Neural progenitor cell (in vitro differentiated cells): ENCODE measurements at regions not wholly inside any gene's neighbourhood (a gene's known extent, or its start where the extent isn't known, plus 50 kb on each side); places are given as distances from the start of the nearest gene placed in this dataset.

Experiments used
- EZH2 ChIP-seq: fragments of 200-600 bp; sonication (generic); IDR thresholded peaks from 2 replicates; pipeline ENCODE4 v1.6.1; 2017; ENCODE audit warnings: antibody characterized with exemption, mild to moderate bottlenecking, moderate library complexity
- EZH2phosphoT487 ChIP-seq: fragments of 200-600 bp; sonication (generic); IDR thresholded peaks from 2 replicates; pipeline ENCODE4 v1.6.1; 2017; ENCODE audit warnings: antibody characterized with exemption
- TF ChIP-seq, protein P1 (sequence below): fragments of 200-600 bp; sonication (generic); IDR thresholded peaks from 2 replicates; pipeline ENCODE4 v1.5.1; 2017; ENCODE audit warnings: antibody characterized with exemption, mild to moderate bottlenecking

DNA sequence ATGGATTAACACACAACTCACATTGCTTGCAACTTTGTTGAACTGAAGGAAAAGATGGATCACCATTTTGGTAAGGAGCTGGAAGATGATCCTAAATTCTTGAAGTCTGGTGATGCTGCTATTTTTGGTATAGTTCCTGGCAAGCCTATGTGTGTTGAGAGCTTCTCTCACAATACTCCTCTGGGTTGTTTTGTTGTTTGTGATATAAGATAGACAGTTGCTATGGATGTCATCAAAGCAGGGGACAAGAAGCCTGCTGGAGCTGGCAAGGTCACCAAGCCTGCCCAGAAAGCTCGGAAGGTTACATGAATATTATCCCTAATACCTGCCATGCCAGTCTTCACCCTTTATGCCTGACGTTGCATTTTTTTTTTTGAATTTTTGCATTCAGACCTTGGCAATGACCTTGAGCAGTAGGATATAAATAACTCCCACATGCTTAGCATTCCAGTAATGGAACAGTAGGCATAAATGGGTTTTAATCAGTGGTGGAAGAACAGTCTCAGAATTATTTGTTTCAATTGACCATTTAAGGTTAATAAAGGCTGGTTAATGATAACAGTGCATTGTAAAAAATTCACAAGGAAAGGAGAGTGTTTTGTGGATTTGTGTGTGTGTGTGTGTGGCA is 129.0 kb upstream of the SEL1L start:
- TF ChIP-seq, protein P1, sequence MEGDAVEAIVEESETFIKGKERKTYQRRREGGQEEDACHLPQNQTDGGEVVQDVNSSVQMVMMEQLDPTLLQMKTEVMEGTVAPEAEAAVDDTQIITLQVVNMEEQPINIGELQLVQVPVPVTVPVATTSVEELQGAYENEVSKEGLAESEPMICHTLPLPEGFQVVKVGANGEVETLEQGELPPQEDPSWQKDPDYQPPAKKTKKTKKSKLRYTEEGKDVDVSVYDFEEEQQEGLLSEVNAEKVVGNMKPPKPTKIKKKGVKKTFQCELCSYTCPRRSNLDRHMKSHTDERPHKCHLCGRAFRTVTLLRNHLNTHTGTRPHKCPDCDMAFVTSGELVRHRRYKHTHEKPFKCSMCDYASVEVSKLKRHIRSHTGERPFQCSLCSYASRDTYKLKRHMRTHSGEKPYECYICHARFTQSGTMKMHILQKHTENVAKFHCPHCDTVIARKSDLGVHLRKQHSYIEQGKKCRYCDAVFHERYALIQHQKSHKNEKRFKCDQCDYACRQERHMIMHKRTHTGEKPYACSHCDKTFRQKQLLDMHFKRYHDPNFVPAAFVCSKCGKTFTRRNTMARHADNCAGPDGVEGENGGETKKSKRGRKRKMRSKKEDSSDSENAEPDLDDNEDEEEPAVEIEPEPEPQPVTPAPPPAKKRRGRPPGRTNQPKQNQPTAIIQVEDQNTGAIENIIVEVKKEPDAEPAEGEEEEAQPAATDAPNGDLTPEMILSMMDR: no peak
- TF ChIP-seq EZH2: no peak
- no peak for TF ChIP-seq EZH2phosphoT487
